Neural cell (in vitro differentiated cells): ENCODE measurements at regions not wholly inside any gene's neighbourhood (a gene's known extent, or its start where the extent isn't known, plus 50 kb on each side); places are given as distances from the start of the nearest gene placed in this dataset.

Source experiments
- H2AFZ ChIP-seq: fragments of 200-600, 300-800 bp; sonication (generic), shearing (Covaris generic); 2 replicates; pipeline ENCODE4 v1.6.0; 2014; ENCODE audit warnings: low read depth, mild to moderate bottlenecking, antibody characterized with exemption, low read length, moderate library complexity
- H3F3A ChIP-seq: fragments of 200-600 bp; shearing (Covaris generic); 2 replicates; pipeline ENCODE4 v1.6.1; 2016; ENCODE audit warnings: mild to moderate bottlenecking, moderate library complexity, mixed read lengths, antibody characterized with exemption, low read length; ENCODE audit not compliant: insufficient read depth, poor library complexity, severe bottlenecking
- H3K27ac ChIP-seq: fragments of 200-600, 300-800 bp; sonication (generic), shearing (Covaris generic); 2 replicates; pipeline ENCODE4 v1.5.1; 2014; ENCODE audit warnings: mild to moderate bottlenecking, low read length, moderate library complexity
- H3K27me3 ChIP-seq: fragments of 300-800, 200-600 bp; sonication (generic), shearing (Covaris generic); 2 replicates; pipeline ENCODE4 v1.6.0; 2014; ENCODE audit warnings: mild to moderate bottlenecking, low read depth, low read length, moderate library complexity; ENCODE audit not compliant: insufficient read depth
- H3K36me3 ChIP-seq: fragments of 300-800, 200-600 bp; sonication (generic), shearing (Covaris generic); 2 replicates; pipeline ENCODE4 v1.5.1; 2014; ENCODE audit warnings: mild to moderate bottlenecking, antibody characterized with exemption, low read length, moderate library complexity; ENCODE audit not compliant: insufficient read depth
- H3K4me2 ChIP-seq: fragments of 300-800, 200-600 bp; sonication (generic), shearing (Covaris generic); 2 replicates; pipeline ENCODE4 v1.6.0; 2014; ENCODE audit warnings: mild to moderate bottlenecking, low read length
- H3K4me3 ChIP-seq: fragments of 300-800, 200-600 bp; sonication (generic), shearing (Covaris generic); 2 replicates; pipeline ENCODE4 v1.5.1; 2014; ENCODE audit warnings: mild to moderate bottlenecking, low read length, moderate library complexity
- H3K79me2 ChIP-seq: fragments of 200-600 bp; shearing (Covaris generic); replicated peaks from 2 replicates; pipeline ENCODE4 v1.6.0; 2014; ENCODE audit warnings: mild to moderate bottlenecking, low read length, moderate library complexity; ENCODE audit not compliant: insufficient read depth
- H3K9ac ChIP-seq: fragments of 300-800, 200-600 bp; sonication (generic), shearing (Covaris generic); 2 replicates; pipeline ENCODE4 v1.6.1; 2016; ENCODE audit warnings: mild to moderate bottlenecking, low read length, mixed read lengths
- H3K9me2 ChIP-seq: fragments of 200-600 bp; shearing (Covaris generic); 2 replicates; pipeline ENCODE4 v1.6.1; 2016; ENCODE audit warnings: mild to moderate bottlenecking, low read length, mixed read lengths; ENCODE audit not compliant: insufficient read depth
- H3K9me3 ChIP-seq: fragments of 200-600, 300-800 bp; sonication (generic), shearing (Covaris generic); 2 replicates; pipeline ENCODE4 v1.6.1; 2016; ENCODE audit warnings: mild to moderate bottlenecking, mixed run types, low read length, moderate library complexity, mixed read lengths
- H4K20me1 ChIP-seq: fragments of 200-600 bp; shearing (Covaris generic); 2 replicates; pipeline ENCODE4 v1.6.1; 2016; ENCODE audit warnings: mild to moderate bottlenecking, mixed run types; ENCODE audit not compliant: insufficient read depth
- CTCF ChIP-seq: fragments of 450-650 bp; IDR thresholded peaks from 2 replicates; pipeline ENCODE4 v1.5.1; 2014; ENCODE audit warnings: antibody characterized with exemption, mild to moderate bottlenecking, moderate library complexity; ENCODE audit not compliant: poor library complexity, severe bottlenecking
- EP300 ChIP-seq: fragments of 450-650 bp; conservative IDR thresholded peaks from 2 replicates; pipeline ENCODE4 v1.6.1; 2014; ENCODE audit warnings: antibody characterized with exemption, mild to moderate bottlenecking, moderate library complexity; ENCODE audit not compliant: poor library complexity, severe bottlenecking
- EZH2 ChIP-seq: fragments of 200-600, 300-800 bp; shearing (Covaris generic), sonication (generic); IDR thresholded peaks from 2 replicates; pipeline ENCODE4 v1.6.1; 2014; ENCODE audit warnings: antibody characterized with exemption, low read length, borderline replicate concordance, mild to moderate bottlenecking; ENCODE audit not compliant: insufficient read depth, poor library complexity, severe bottlenecking
- MXI1 ChIP-seq: fragments of 450-650 bp; conservative IDR thresholded peaks from 2 replicates; pipeline ENCODE4 v1.6.1; 2014; ENCODE audit warnings: antibody characterized with exemption, mild to moderate bottlenecking; ENCODE audit not compliant: poor library complexity, severe bottlenecking
- POLR2AphosphoS5 ChIP-seq: IDR thresholded peaks from 2 replicates; pipeline ENCODE4 v1.6.1; 2012
- RAD21 ChIP-seq: fragments of 450-650 bp; conservative IDR thresholded peaks from 2 replicates; pipeline ENCODE4 v1.6.1; 2014; ENCODE audit warnings: antibody characterized with exemption, mild to moderate bottlenecking, moderate library complexity
- REST ChIP-seq: IDR thresholded peaks from 2 replicates; pipeline ENCODE4 v1.6.1; 2012; ENCODE audit warnings: borderline replicate concordance
- SMC3 ChIP-seq: fragments of 450-650 bp; conservative IDR thresholded peaks from 2 replicates; pipeline ENCODE4 v1.6.1; 2014; ENCODE audit warnings: antibody characterized with exemption, mild to moderate bottlenecking, moderate library complexity; ENCODE audit not compliant: poor library complexity
- TAF1 ChIP-seq: IDR thresholded peaks from 2 replicates; pipeline ENCODE4 v1.6.1; 2012; ENCODE audit warnings: low read depth

- Histone ChIP-seq H3F3A (no peaks in the 10 kb centered on the region), H3K36me3 (no peaks in the 10 kb centered on the region), H3K9ac (no peak overlapping the region), H3K79me2 (no peaks in the 10 kb centered on the region), H3K27me3 (no peaks in the 10 kb centered on the region), H3K9me2 (no peaks in the 10 kb centered on the region), H3K27ac (no peak overlapping the region), H4K20me1 (no peaks in the 10 kb centered on the region), H3K4me3 (no peak overlapping the region), H3K9me3 (no peaks in the 10 kb centered on the region), H3K4me2 (no peak overlapping the region), H2AFZ (no peak overlapping the region)
- TF ChIP-seq EP300 (no peak), REST (no peak), TAF1 (no peak), POLR2AphosphoS5 (no peak), MXI1 (no peak), CTCF (no peak), SMC3 (no peak), EZH2 (no peak), RAD21 (no peak)
Measured at GRCh38 chr13:37295071-37295470, 189.6 kb upstream of the CSNK1A1L start.

- H3K36me3 ChIP-seq: no peaks in the 10 kb centered on the region
- TF ChIP-seq EZH2: no peak
- TF ChIP-seq RAD21: no peak
- H2AFZ ChIP-seq: no peak overlapping the region
Measured at GRCh38 chr13:37294472-37294871, 189.0 kb upstream of the CSNK1A1L start.

GRCh38 chr13:37293295-37293694 lies 187.8 kb upstream of the CSNK1A1L start:
- Histone ChIP-seq H3K27me3 (no peaks in the 10 kb centered on the region), H3K9ac (peak overlapping the region; percentile 5), H3K79me2 (no peaks in the 10 kb centered on the region), H3K36me3 (no peaks in the 10 kb centered on the region), H3K9me2 (no peaks in the 10 kb centered on the region), H3K4me2 (peak overlapping the region; percentile 41), H3K27ac (peak overlapping the region; percentile 85), H3F3A (no peaks in the 10 kb centered on the region), H3K9me3 (no peaks in the 10 kb centered on the region), H4K20me1 (no peaks in the 10 kb centered on the region), H3K4me3 (peak overlapping the region; percentile 20), H2AFZ (no peak overlapping the region)
- TF ChIP-seq RAD21 (no peak), EP300 (peak; percentile 96), POLR2AphosphoS5 (peak; percentile 48), REST (peak; percentile 82)

More at GRCh38 chr13:37294472-37294871, 189.0 kb upstream of the CSNK1A1L start:
- no peaks in the 10 kb centered on the region for H3K9me3 ChIP-seq
- no peaks in the 10 kb centered on the region for H3K9me2 ChIP-seq
- no peak overlapping the region for H3K9ac ChIP-seq
- no peak overlapping the region for H3K4me3 ChIP-seq
- H4K20me1 ChIP-seq: no peaks in the 10 kb centered on the region
- no peaks in the 10 kb centered on the region for H3K27me3 ChIP-seq
- no peak overlapping the region for H3K4me2 ChIP-seq
- H3F3A ChIP-seq: no peaks in the 10 kb centered on the region
- no peaks in the 10 kb centered on the region for H3K79me2 ChIP-seq
- H3K27ac ChIP-seq: peak overlapping the region; percentile 85
